Central memory CD4-positive, alpha-beta T cell (primary cell): ENCODE measurements at regions not wholly inside any gene's neighbourhood (a gene's known extent, or its start where the extent isn't known, plus 50 kb on each side); places are given as distances from the start of the nearest gene placed in this dataset.
"Not testable (repeated sequence)": the region's sequence is repeated elsewhere in the genome, so short reads cannot be mapped to it uniquely, and the experiment has no call there.

ENCODE experiments used
- DNase-seq: peaks from one replicate; pipeline ENCODE4 v3.0.0; 2022

GRCh38 chr10:46803082-46803481 lies 108.1 kb upstream of the PTPN20 start:
- not testable (repeated sequence) for DNase-seq

- not testable (repeated sequence) for DNase-seq
Measured at GRCh38 chr10:46810222-46810621, 101.0 kb upstream of the PTPN20 start.

GRCh38 chr10:46816126-46816525 lies 95.1 kb upstream of the PTPN20 start:
- not testable (repeated sequence) for DNase-seq

GRCh38 chr10:46840393-46841050 lies 70.7 kb upstream of the PTPN20 start:
- DNase-seq = not testable (repeated sequence)

- DNase-seq = not testable (repeated sequence)
Measured at GRCh38 chr10:46841051-46841593, 70.1 kb upstream of the PTPN20 start.

- DNase-seq = not testable (repeated sequence)
Measured at GRCh38 chr10:46845194-46845593, 66.0 kb upstream of the PTPN20 start.

- DNase-seq = not testable (repeated sequence)
Measured at GRCh38 chr10:46845640-46846039, 65.6 kb upstream of the PTPN20 start.

GRCh38 chr10:46860753-46861152 lies 50.5 kb upstream of the PTPN20 start:
- DNase-seq = not testable (repeated sequence)
